Raji (cell line): ENCODE measurements at regions not wholly inside any gene's neighbourhood (a gene's known extent, or its start where the extent isn't known, plus 50 kb on each side); places are given as distances from the start of the nearest gene placed in this dataset.

Experiments used
- POLR2A ChIP-seq: IDR thresholded peaks from 2 replicates; pipeline ENCODE4 v1.6.1; 2011; ENCODE audit warnings: low read depth, low read length, control low read depth; ENCODE audit not compliant: insufficient read depth

- no peak for TF ChIP-seq POLR2A
Observed at GRCh38 chr21:34004013-34004938, 69.1 kb upstream of the MRPS6 start.

- no peak for TF ChIP-seq POLR2A
Observed at GRCh38 chr21:34003428-34003827, 70.0 kb upstream of the MRPS6 start.

- TF ChIP-seq POLR2A: no peak
Observed at GRCh38 chr21:34000375-34000774, 73.0 kb upstream of the MRPS6 start.

- no peak for TF ChIP-seq POLR2A
Observed at GRCh38 chr21:33998809-33999208, 74.6 kb upstream of the MRPS6 start.

GRCh38 chr21:33998402-33998801 lies 75.0 kb upstream of the MRPS6 start:
- no peak for TF ChIP-seq POLR2A

GRCh38 chr21:33997436-33997835 lies 75.9 kb upstream of the MRPS6 start:
- no peak for TF ChIP-seq POLR2A

- no peak for TF ChIP-seq POLR2A
Observed at GRCh38 chr21:33994373-33994772, 78.8 kb upstream of the ATP5PO start.

- TF ChIP-seq POLR2A: no peak
Observed at GRCh38 chr21:33993286-33994231, 78.0 kb upstream of the ATP5PO start.

- no peak for TF ChIP-seq POLR2A
Observed at GRCh38 chr21:33991133-33991532, 75.5 kb upstream of the ATP5PO start.

- TF ChIP-seq POLR2A: no peak
Observed at GRCh38 chr21:33989440-33989839, 73.8 kb upstream of the ATP5PO start.

GRCh38 chr21:33988237-33989017 lies 72.8 kb upstream of the ATP5PO start:
- TF ChIP-seq POLR2A: no peak

- TF ChIP-seq POLR2A: no peak
Observed at GRCh38 chr21:33987461-33987860, 71.9 kb upstream of the ATP5PO start.

- TF ChIP-seq POLR2A: no peak
Observed at GRCh38 chr21:33985117-33986050, 69.8 kb upstream of the ATP5PO start.

GRCh38 chr21:33984021-33984481 lies 68.4 kb upstream of the ATP5PO start:
- TF ChIP-seq POLR2A: no peak
